HG03457 (cell line): ENCODE measurements at regions not wholly inside any gene's neighbourhood (a gene's known extent, or its start where the extent isn't known, plus 50 kb on each side); places are given as distances from the start of the nearest gene placed in this dataset.

Experiments used
- ATAC-seq: cut with Tn5 transposase; IDR thresholded peaks from one replicate; pipeline ENCODE4 v1.9.1; 2021; ENCODE audit warnings: moderate number of reproducible peaks; ENCODE audit not compliant: unreplicated experiment

- ATAC-seq = no peak
These were observed 73.7 kb upstream of the PROK2 start for GRCh38 chr3:71858503-71859122.

- no peak for ATAC-seq
These were observed 73.0 kb upstream of the PROK2 start for GRCh38 chr3:71857956-71858355.

GRCh38 chr3:71854706-71855105, 69.8 kb upstream of the PROK2 start:
- no peak for ATAC-seq

- ATAC-seq = no peak
These were observed 69.1 kb upstream of the PROK2 start for GRCh38 chr3:71854096-71854495.

- ATAC-seq = no peak
These were observed 66.9 kb upstream of the PROK2 start for GRCh38 chr3:71851878-71852277.

- ATAC-seq = no peak
These were observed 65.7 kb upstream of the PROK2 start for GRCh38 chr3:71850654-71851053.

DNA sequence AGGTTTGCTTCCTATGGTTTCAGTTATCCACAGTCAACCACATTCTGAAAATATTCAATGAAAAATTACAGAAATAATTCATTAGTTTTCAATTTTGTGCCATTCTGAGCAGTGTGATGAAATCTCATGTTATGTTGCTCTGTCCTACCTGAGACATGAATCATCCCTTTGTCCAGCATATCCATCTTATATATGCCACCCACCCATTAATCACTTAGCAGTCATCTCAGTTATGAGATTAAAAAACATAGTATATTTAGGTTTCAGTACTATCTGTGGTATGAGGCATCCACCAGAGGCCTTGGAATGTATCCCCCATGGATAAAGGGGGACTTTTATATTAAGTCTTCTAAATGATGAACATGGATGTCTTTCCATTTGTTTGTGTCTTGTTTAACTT, 64.7 kb upstream of the PROK2 start:
- ATAC-seq = no peak

DNA sequence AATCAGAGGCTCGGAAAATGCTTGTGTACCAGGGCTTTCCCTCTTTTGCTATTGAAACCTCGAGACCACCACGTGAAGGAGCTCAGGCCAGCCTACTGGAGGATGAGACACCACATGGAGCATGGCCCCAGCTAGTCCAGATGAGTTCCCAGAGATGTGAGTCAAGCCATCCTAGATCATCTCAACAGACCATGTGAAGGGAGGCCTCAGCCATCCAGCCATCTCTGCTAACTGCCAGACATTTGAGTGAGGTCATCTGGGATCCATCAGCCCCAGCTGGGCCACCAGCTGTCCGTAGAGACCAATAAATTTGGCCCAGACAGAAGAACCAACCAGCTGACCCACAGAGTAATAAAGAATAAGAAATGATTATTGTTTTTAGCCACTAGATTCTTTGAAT, 62.8 kb upstream of the PROK2 start:
- no peak for ATAC-seq

DNA sequence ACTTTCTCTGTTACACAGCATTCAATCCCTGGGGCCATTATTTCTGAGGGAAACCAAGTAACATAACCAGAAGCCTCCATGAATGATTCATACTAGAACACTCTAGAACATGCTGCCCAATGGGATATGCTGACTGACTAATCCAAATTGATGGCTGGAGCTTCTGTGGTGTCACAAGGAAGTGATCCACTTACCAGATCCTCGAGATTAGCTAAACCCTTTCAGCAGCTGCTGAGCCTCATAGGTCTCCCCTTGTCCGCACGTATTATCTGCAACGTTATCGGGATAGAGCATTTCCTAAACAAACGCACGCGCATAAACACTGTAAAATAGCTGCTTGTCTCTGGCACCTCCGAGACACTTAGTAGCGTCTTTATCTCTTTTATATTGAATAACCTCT, 61.2 kb upstream of the PROK2 start:
- no peak for ATAC-seq

DNA sequence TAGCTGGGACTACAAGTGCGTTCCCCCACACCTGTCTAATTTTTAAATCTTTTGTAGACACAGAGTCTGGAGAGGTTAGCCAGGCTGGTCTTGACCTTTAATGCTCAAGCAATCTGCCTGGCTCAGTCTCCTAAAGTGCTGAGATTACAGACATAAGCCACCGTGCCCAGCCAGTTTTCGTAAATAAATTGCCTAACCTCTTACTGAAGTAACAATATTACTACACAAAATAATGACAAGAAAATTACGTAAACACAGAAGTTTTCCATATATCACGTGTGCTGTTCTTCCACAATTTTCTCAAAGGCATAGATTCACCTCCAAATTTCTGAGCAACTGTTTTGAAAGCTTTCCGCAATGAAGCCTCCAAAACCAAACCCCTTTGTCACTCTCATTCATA, 58.1 kb upstream of the PROK2 start:
- no peak for ATAC-seq

GRCh38 chr3:71838406-71838805, 53.5 kb upstream of the PROK2 start:
- ATAC-seq = no peak
